Testis (tissue), 2 donors: ENCODE measurements at regions not wholly inside any gene's neighbourhood (a gene's known extent, or its start where the extent isn't known, plus 50 kb on each side); places are given as distances from the start of the nearest gene placed in this dataset.

Source experiments
- DNase-seq: peaks from one replicate; pipeline ENCODE4 v3.0.0-alpha.2; 2019
- H3K27ac ChIP-seq, 2 donors: fragments of 200-600 bp; sonication (generic); one replicate each; pipeline ENCODE4 v1.5.1; 2019
- H3K27me3 ChIP-seq: fragments of 200-600 bp; sonication (generic); one replicate; pipeline ENCODE4 v1.5.1; 2019
- H3K36me3 ChIP-seq: fragments of 200-600 bp; sonication (generic); one replicate; pipeline ENCODE4 v1.5.1; 2017; ENCODE audit warnings: low read depth; ENCODE audit errors: missing control alignments
- H3K4me1 ChIP-seq: fragments of 200-600 bp; sonication (generic); one replicate; pipeline ENCODE4 v1.5.1; 2019
- H3K4me3 ChIP-seq, 2 donors: fragments of 200-600 bp; sonication (generic); one replicate each; pipeline ENCODE4 v1.5.1; 2017 to 2019
- H3K9me3 ChIP-seq: fragments of 200-600 bp; sonication (generic); one replicate; pipeline ENCODE4 v1.5.1; 2017
- CTCF ChIP-seq, 3 experiments: fragments of 450-650 bp in 2 of 3; fragments of 200-600 bp in 1 of 3; sonication (generic) in 1 of 3; IDR thresholded peaks; one replicate each; pipeline ENCODE4 v1.5.1; 2016 to 2019; ENCODE audit warnings: antibody characterized with exemption in 3 of 3, mild to moderate bottlenecking in 2 of 3, moderate library complexity in 1 of 3
- POLR2A ChIP-seq: fragments of 450-650 bp; IDR thresholded peaks from one replicate; pipeline ENCODE4 v1.6.1; 2017; ENCODE audit warnings: antibody characterized with exemption, mild to moderate bottlenecking, moderate library complexity
- WGBS, 2 donors: methylation state at CpG; one replicate each; pipeline ENCODE4 v1.1.5; 2018; 5-methylcytosine and 5-hydroxymethylcytosine counted together
- intact Hi-C: fragments of 100-400 bp; cut with DNase I; formaldehyde crosslinking; loops from one replicate; pipeline ENCODE4 v1.15.1; 2023; ENCODE audit warnings: low total_unique reads

- DNase-seq: no peak
- Histone ChIP-seq H3K27me3 (no peaks in the 10 kb centered on the region), H3K4me3 (no peak overlapping the region), H3K36me3 (no peaks in the 10 kb centered on the region), H3K27ac (no peak overlapping the region), H3K4me1 (no peaks in the 10 kb centered on the region), H3K9me3 (no peaks in the 10 kb centered on the region)
- 82 to 85% methylated on average over 5 of the region's 5 CpGs for WGBS, 2 donors
- intact Hi-C loops: no loop called here
- no peak for TF ChIP-seq CTCF (IDR thresholded peaks at IDR 0.05)
- TF ChIP-seq POLR2A: no peak
These were observed 116.1 kb upstream of the NUDT4 start for GRCh38 chr12:93261505-93262094.

DNA sequence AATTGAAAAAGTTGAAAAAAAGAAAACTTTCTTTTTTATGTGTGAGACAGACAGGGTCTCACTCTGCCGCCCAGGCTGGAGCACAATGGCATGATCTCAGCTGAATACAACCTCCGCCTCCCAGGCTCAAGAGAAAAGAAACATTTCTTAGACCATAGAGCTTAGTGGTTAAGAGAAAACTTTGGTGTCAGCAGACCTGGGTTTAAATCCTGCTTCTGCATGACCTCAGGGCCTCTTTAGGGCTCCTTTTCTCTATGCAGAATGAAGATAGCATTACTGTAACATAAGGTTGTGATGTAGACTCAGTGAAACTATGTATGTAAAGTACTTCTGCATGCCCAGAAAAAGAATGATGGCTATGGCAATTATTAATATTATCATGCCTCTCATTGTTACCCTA, 104.7 kb upstream of the NUDT4 start:
- H3K4me1 ChIP-seq: no peaks in the 10 kb centered on the region
- WGBS, 2 donors: 92% methylated on average over 2 of the region's 2 CpGs
- TF ChIP-seq CTCF (IDR thresholded peaks at IDR 0.05) (no peak), POLR2A (no peak)
- H3K27ac ChIP-seq: no peak overlapping the region
- H3K36me3 ChIP-seq: no peaks in the 10 kb centered on the region
- intact Hi-C loops: no loop called here
- no peak overlapping the region for H3K4me3 ChIP-seq
- no peak for DNase-seq
- no peaks in the 10 kb centered on the region for H3K27me3 ChIP-seq
- no peaks in the 10 kb centered on the region for H3K9me3 ChIP-seq

- intact Hi-C loops: no loop called here
- no peaks in the 10 kb centered on the region for H3K9me3 ChIP-seq
- no peak overlapping the region for H3K4me3 ChIP-seq
- DNase-seq: no peak
- H3K4me1 ChIP-seq: no peaks in the 10 kb centered on the region
- no peaks in the 10 kb centered on the region for H3K27me3 ChIP-seq
- TF ChIP-seq CTCF (IDR thresholded peaks at IDR 0.05) (no peak), POLR2A (no peak)
- no peak overlapping the region for H3K27ac ChIP-seq
- 78 to 79% methylated on average over 8 of the region's 8 CpGs for WGBS, 2 donors
- no peaks in the 10 kb centered on the region for H3K36me3 ChIP-seq
These were observed 103.7 kb upstream of the NUDT4 start for GRCh38 chr12:93273834-93274564.

- no peaks in the 10 kb centered on the region for H3K27me3 ChIP-seq
- H3K27ac ChIP-seq: no peak overlapping the region
- no peaks in the 10 kb centered on the region for H3K9me3 ChIP-seq
- no peak overlapping the region for H3K4me3 ChIP-seq
- no peak for DNase-seq
- no peaks in the 10 kb centered on the region for H3K36me3 ChIP-seq
- intact Hi-C loops: no loop called here
- TF ChIP-seq POLR2A (no peak), CTCF (IDR thresholded peaks at IDR 0.05) (no peak)
- WGBS, 2 donors: 91 to 94% methylated on average over 9 of the region's 9 CpGs
- no peaks in the 10 kb centered on the region for H3K4me1 ChIP-seq
These were observed 102.8 kb upstream of the NUDT4 start for GRCh38 chr12:93274937-93275336.

DNA sequence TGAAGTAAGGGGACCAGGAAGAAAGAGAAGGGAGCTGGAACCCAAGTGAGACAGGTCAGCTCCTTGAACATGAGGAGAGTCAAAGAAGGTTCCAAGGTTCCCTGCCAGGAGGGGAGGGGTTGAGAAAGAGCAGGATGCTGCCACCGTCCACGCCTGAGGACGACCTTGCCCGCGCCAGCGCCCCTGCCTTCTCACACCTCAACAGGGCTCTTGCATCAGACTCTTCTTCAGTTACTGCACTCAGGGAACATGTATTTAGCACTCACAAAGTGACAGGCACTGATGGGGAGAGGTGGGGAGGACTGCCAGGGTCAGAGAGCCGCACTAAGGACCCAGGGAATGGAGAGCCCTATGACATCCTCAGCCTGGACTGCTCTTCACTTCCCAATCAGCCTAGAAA, 102.1 kb upstream of the NUDT4 start:
- intact Hi-C loops: no loop called here
- Histone ChIP-seq H3K4me3 (no peak overlapping the region), H3K9me3 (no peaks in the 10 kb centered on the region), H3K4me1 (no peaks in the 10 kb centered on the region), H3K36me3 (no peaks in the 10 kb centered on the region), H3K27ac (no peak overlapping the region), H3K27me3 (no peaks in the 10 kb centered on the region)
- no peak for DNase-seq
- TF ChIP-seq CTCF (IDR thresholded peaks at IDR 0.05): no peak
- TF ChIP-seq POLR2A: no peak
- 93 to 96% methylated on average over 7 of the region's 7 CpGs for WGBS, 2 donors
